ENCODE measurements at regions not wholly inside any gene's neighbourhood (a gene's known extent, or its start where the extent isn't known, plus 50 kb on each side); places are given as distances from the start of the nearest gene placed in this dataset.

- no peak for TF ChIP-seq L3MBTL2 (IDR thresholded peaks at IDR 0.05)
- TF ChIP-seq ZNF512 (tag; IDR thresholded peaks at IDR 0.05): no peak
- no peak for TF ChIP-seq FOXA1 (IDR thresholded peaks at IDR 0.05; ENCODE audit: borderline replicate concordance)
- TF ChIP-seq POLR2AphosphoS5 (IDR thresholded peaks at IDR 0.05; ENCODE audit: control insufficient read depth, insufficient read depth, low read depth, low read length): no peak
- no peak for TF ChIP-seq POLR2AphosphoS2 (IDR thresholded peaks at IDR 0.05; ENCODE audit: low read length)
- TF ChIP-seq MEIS2 (IDR thresholded peaks at IDR 0.05; ENCODE audit: partially characterized antibody): no peak
- no peak for TF ChIP-seq CREB3 (tag; conservative IDR thresholded peaks at IDR 0.05; ENCODE audit: low read depth)
- TF ChIP-seq EHMT2 (IDR thresholded peaks at IDR 0.05): no peak
- no peak for TF ChIP-seq REST (IDR thresholded peaks at IDR 0.05; ENCODE audit: borderline replicate concordance)
- TF ChIP-seq REST (CRISPR knock-in tag; IDR thresholded peaks at IDR 0.05; ENCODE audit: low read depth): no peak
- TF ChIP-seq ZNF699 (CRISPR knock-in tag; IDR thresholded peaks at IDR 0.05; ENCODE audit: insufficient replicate concordance): no peak
These were observed 245.0 kb downstream of the TAF11L14 start for GRCh38 chr5:17879276-17879675.
